Middle frontal gyrus (tissue), 1 donor: ENCODE measurements at regions not wholly inside any gene's neighbourhood (a gene's known extent, or its start where the extent isn't known, plus 50 kb on each side); places are given as distances from the start of the nearest gene placed in this dataset.
"Not testable (repeated sequence)": the region's sequence is repeated elsewhere in the genome, so short reads cannot be mapped to it uniquely, and the experiment has no call there.

Source experiments
- DNase-seq: peaks from one replicate; pipeline ENCODE4 v3.0.0-alpha.2; 2015; ENCODE audit warnings: low spot score; ENCODE audit errors: extremely low spot score

GRCh38 chr4:169898095-169898494 is 128.1 kb downstream of the MFAP3L start:
- DNase-seq = no peak

GRCh38 chr4:169894767-169895166 is 131.4 kb downstream of the MFAP3L start:
- DNase-seq = not testable (repeated sequence)

- DNase-seq = no peak
Observed at GRCh38 chr4:169885893-169886292, 128.1 kb upstream of the HPF1 start.

- DNase-seq = no peak
Observed at GRCh38 chr4:169881769-169882168, 124.0 kb upstream of the HPF1 start.

GRCh38 chr4:169870507-169870906 is 112.8 kb upstream of the HPF1 start:
- no peak for DNase-seq

- no peak for DNase-seq
Observed at GRCh38 chr4:169869490-169869889, 111.7 kb upstream of the HPF1 start.

GRCh38 chr4:169861593-169861992 is 103.8 kb upstream of the HPF1 start:
- DNase-seq = no peak

GRCh38 chr4:169859366-169860216 is 101.8 kb upstream of the HPF1 start:
- DNase-seq = no peak

- DNase-seq = no peak
Observed at GRCh38 chr4:169854090-169854489, 96.3 kb upstream of the HPF1 start.

- DNase-seq = no peak
Observed at GRCh38 chr4:169852481-169852880, 94.7 kb upstream of the HPF1 start.

GRCh38 chr4:169851750-169852149 is 94.0 kb upstream of the HPF1 start:
- DNase-seq = no peak

GRCh38 chr4:169849456-169849855 is 91.7 kb upstream of the HPF1 start:
- DNase-seq = no peak

- DNase-seq = no peak
Observed at GRCh38 chr4:169848018-169848417, 90.3 kb upstream of the HPF1 start.

- no peak for DNase-seq
Observed at GRCh38 chr4:169847171-169847570, 89.4 kb upstream of the HPF1 start.

- DNase-seq = no peak
Observed at GRCh38 chr4:169846396-169846795, 88.7 kb upstream of the HPF1 start.

GRCh38 chr4:169841776-169842175 is 84.0 kb upstream of the HPF1 start:
- no peak for DNase-seq

- DNase-seq = no peak
Observed at GRCh38 chr4:169840554-169840953, 82.8 kb upstream of the HPF1 start.

- not testable (repeated sequence) for DNase-seq
Observed at GRCh38 chr4:169828329-169828728, 70.6 kb upstream of the HPF1 start.

GRCh38 chr4:169826634-169827187 is 69.0 kb upstream of the HPF1 start:
- DNase-seq = no peak

GRCh38 chr4:169823685-169824084 is 65.9 kb upstream of the HPF1 start:
- DNase-seq = no peak

- DNase-seq = no peak
Observed at GRCh38 chr4:169821402-169821801, 63.7 kb upstream of the HPF1 start.

- no peak for DNase-seq
Observed at GRCh38 chr4:169818063-169818679, 60.4 kb upstream of the HPF1 start.

GRCh38 chr4:169815606-169816005 is 57.9 kb upstream of the HPF1 start:
- no peak for DNase-seq
